ENCODE measurements at regions not wholly inside any gene's neighbourhood (a gene's known extent, or its start where the extent isn't known, plus 50 kb on each side); places are given as distances from the start of the nearest gene placed in this dataset.
A peak's percentile ranks its signal among the peaks of the same experiment; 100 is the strongest.

- H4K20me1 ChIP-seq (ENCODE audit: insufficient read depth, low read length), result no peaks in the 10 kb centered on the region
- H3K27me3 ChIP-seq (replicated peaks; ENCODE audit: insufficient read depth, low read length), result no peaks in the 10 kb centered on the region
- H3K36me3 ChIP-seq (replicated peaks; ENCODE audit: insufficient read depth, low read length), result no peaks in the 10 kb centered on the region
- H3F3A ChIP-seq (ENCODE audit: insufficient read depth, low read length), result no peaks in the 10 kb centered on the region
- no peak overlapping the region for H3K9ac ChIP-seq (ENCODE audit: low read length)
- H3K79me2 ChIP-seq (ENCODE audit: low read length), result no peaks in the 10 kb centered on the region
- no peak overlapping the region for H3K4me3 ChIP-seq (ENCODE audit: low read length)
- no peak overlapping the region for H2AFZ ChIP-seq (ENCODE audit: low read length)
- H3K9me2 ChIP-seq (replicated peaks; ENCODE audit: insufficient read depth, low read length), result no peaks in the 10 kb centered on the region
- peak overlapping the region; percentile 35; the same call in 1 of the 2 replicates for H3K27ac ChIP-seq (ENCODE audit: low read length)
- DNase-seq, result peak; percentile 36
- H3K4me2 ChIP-seq (ENCODE audit: low read depth, low read length), result 0 out of 2 replicates have a peak overlapping the region, but pooled peaks have one; percentile 1
- H3K9me3 ChIP-seq (replicated peaks; ENCODE audit: insufficient read depth, low read length), result no peaks in the 10 kb centered on the region
- TF ChIP-seq, protein P1, sequence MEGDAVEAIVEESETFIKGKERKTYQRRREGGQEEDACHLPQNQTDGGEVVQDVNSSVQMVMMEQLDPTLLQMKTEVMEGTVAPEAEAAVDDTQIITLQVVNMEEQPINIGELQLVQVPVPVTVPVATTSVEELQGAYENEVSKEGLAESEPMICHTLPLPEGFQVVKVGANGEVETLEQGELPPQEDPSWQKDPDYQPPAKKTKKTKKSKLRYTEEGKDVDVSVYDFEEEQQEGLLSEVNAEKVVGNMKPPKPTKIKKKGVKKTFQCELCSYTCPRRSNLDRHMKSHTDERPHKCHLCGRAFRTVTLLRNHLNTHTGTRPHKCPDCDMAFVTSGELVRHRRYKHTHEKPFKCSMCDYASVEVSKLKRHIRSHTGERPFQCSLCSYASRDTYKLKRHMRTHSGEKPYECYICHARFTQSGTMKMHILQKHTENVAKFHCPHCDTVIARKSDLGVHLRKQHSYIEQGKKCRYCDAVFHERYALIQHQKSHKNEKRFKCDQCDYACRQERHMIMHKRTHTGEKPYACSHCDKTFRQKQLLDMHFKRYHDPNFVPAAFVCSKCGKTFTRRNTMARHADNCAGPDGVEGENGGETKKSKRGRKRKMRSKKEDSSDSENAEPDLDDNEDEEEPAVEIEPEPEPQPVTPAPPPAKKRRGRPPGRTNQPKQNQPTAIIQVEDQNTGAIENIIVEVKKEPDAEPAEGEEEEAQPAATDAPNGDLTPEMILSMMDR (IDR thresholded peaks at IDR 0.05; ENCODE audit: low read length), result no peak
- TF ChIP-seq EZH2 (optimal IDR thresholded peaks at IDR 0.05; ENCODE audit: low read depth, low read length) (no peak), EZH2phosphoT487 (IDR thresholded peaks at IDR 0.05; ENCODE audit: low read length) (no peak)
- H3K4me1 ChIP-seq (ENCODE audit: low read length), result no peaks in the 10 kb centered on the region
Measured at GRCh38 chr14:86714153-86714552, 1184.2 kb downstream of the FLRT2 start.

DNA sequence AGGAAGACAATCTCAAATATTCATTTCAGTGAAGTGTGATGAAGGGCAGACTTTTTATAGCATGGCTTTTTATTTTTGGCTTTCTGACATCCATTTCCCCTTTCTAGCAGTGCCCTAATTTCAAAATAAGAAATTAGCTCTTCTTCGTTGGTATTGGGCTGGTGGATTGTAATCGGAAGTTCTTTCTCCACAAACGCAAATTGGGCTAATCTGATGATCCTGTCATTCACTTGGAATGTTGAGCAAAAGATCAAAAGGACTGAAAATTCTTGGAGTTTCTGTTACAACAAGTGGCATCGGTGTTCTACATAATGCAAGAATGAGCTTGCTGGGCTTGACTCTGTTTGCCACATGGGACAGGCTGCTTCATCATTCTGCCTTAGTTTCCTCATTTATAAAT lies 1182.8 kb downstream of the FLRT2 start:
- no peaks in the 10 kb centered on the region for H3K79me2 ChIP-seq (ENCODE audit: low read length)
- no peaks in the 10 kb centered on the region for H3K4me1 ChIP-seq (ENCODE audit: low read length)
- DNase-seq, result no peak
- no peaks in the 10 kb centered on the region for H4K20me1 ChIP-seq (ENCODE audit: insufficient read depth, low read length)
- no peaks in the 10 kb centered on the region for H3K9me3 ChIP-seq (replicated peaks; ENCODE audit: insufficient read depth, low read length)
- no peak overlapping the region for H3K9ac ChIP-seq (ENCODE audit: low read length)
- H3K4me3 ChIP-seq (ENCODE audit: low read length), result no peak overlapping the region
- H3K27ac ChIP-seq (ENCODE audit: low read length), result no peak overlapping the region
- TF ChIP-seq, protein P1 (IDR thresholded peaks at IDR 0.05; ENCODE audit: low read length), result no peak
- no peak for TF ChIP-seq EZH2 (optimal IDR thresholded peaks at IDR 0.05; ENCODE audit: low read depth, low read length)
- no peak for TF ChIP-seq EZH2phosphoT487 (IDR thresholded peaks at IDR 0.05; ENCODE audit: low read length)
- H3K9me2 ChIP-seq (replicated peaks; ENCODE audit: insufficient read depth, low read length), result no peaks in the 10 kb centered on the region
- H3K36me3 ChIP-seq (replicated peaks; ENCODE audit: insufficient read depth, low read length), result no peaks in the 10 kb centered on the region
- H3K4me2 ChIP-seq (ENCODE audit: low read depth, low read length), result no peak overlapping the region
- no peaks in the 10 kb centered on the region for H3K27me3 ChIP-seq (replicated peaks; ENCODE audit: insufficient read depth, low read length)
- no peaks in the 10 kb centered on the region for H3F3A ChIP-seq (ENCODE audit: insufficient read depth, low read length)
- H2AFZ ChIP-seq (ENCODE audit: low read length), result no peak overlapping the region

DNA sequence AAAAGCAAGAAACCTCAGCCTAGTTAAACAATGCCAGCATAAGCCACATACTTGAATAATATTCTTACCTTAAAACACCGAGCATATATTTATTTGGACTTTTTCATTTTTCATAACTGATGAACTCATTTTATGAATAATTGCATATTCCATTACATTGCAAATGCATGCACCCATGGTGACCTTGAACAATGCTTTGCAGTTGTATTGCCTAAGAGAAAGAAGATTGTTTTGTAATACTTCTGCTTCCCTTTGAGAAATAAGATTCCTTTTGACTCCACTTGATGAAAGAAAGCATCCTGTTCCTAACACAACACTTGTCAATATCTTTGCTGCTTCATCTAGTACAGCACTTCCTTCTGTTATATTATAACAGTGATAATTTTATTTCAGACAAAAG lies 1182.2 kb downstream of the FLRT2 start:
- TF ChIP-seq, protein P1 (IDR thresholded peaks at IDR 0.05; ENCODE audit: low read length), result no peak
- TF ChIP-seq EZH2phosphoT487 (IDR thresholded peaks at IDR 0.05; ENCODE audit: low read length) (no peak), EZH2 (optimal IDR thresholded peaks at IDR 0.05; ENCODE audit: low read depth, low read length) (no peak)
- DNase-seq, result no peak
- no peak overlapping the region for H3K4me2 ChIP-seq (ENCODE audit: low read depth, low read length)

More for the DNA sequence above, 1182.2 kb downstream of the FLRT2 start:
- H3K9ac ChIP-seq (ENCODE audit: low read length), result no peak overlapping the region
- H3K4me1 ChIP-seq (ENCODE audit: low read length), result no peaks in the 10 kb centered on the region
- H3K79me2 ChIP-seq (ENCODE audit: low read length), result no peaks in the 10 kb centered on the region
- no peak overlapping the region for H3K4me3 ChIP-seq (ENCODE audit: low read length)
- H4K20me1 ChIP-seq (ENCODE audit: insufficient read depth, low read length), result no peaks in the 10 kb centered on the region
- H2AFZ ChIP-seq (ENCODE audit: low read length), result no peak overlapping the region
- no peak overlapping the region for H3K27ac ChIP-seq (ENCODE audit: low read length)
- no peaks in the 10 kb centered on the region for H3K9me3 ChIP-seq (replicated peaks; ENCODE audit: insufficient read depth, low read length)
- H3K27me3 ChIP-seq (replicated peaks; ENCODE audit: insufficient read depth, low read length), result no peaks in the 10 kb centered on the region
- no peaks in the 10 kb centered on the region for H3K9me2 ChIP-seq (replicated peaks; ENCODE audit: insufficient read depth, low read length)
- no peaks in the 10 kb centered on the region for H3K36me3 ChIP-seq (replicated peaks; ENCODE audit: insufficient read depth, low read length)
- H3F3A ChIP-seq (ENCODE audit: insufficient read depth, low read length), result no peaks in the 10 kb centered on the region
